Omental fat pad (tissue), 3 donors: ENCODE measurements at regions not wholly inside any gene's neighbourhood (a gene's known extent, or its start where the extent isn't known, plus 50 kb on each side); places are given as distances from the start of the nearest gene placed in this dataset.

ENCODE experiments used
- ATAC-seq: fragments of 150-250 bp; one replicate; pipeline ENCODE4 v1.9.1; 2016; ENCODE audit warnings: mild to moderate bottlenecking, moderate library complexity; ENCODE audit not compliant: low FRiP score
- DNase-seq: peaks from one replicate; pipeline ENCODE4 v3.0.0-alpha.2; 2019; ENCODE audit warnings: low spot score
- TF ChIP-seq, protein P1 (sequence below), 3 donors: fragments of 450-650 bp; IDR thresholded peaks; one replicate each; pipeline ENCODE4 v1.5.1; 2016 to 2017; ENCODE audit warnings: antibody characterized with exemption in 3 of 3, mild to moderate bottlenecking in 3 of 3, moderate library complexity in 2 of 3

DNA sequence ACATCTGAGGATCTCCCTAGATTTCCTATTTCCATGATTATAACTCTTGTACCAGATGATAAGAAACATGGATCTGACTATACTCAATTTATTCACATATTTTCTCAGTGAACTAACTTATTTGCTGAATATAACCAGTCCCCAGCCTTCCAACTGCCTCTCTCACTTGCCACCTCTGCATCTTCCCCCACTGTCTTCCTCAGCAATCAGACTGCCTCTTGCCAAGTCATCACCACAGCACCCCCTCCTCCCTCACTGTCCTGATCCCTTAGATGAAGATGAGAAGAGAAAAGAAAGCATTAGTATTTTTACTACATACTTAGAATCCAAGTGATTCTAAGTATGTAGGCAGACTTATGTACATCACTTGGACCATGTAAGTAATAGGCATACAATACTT is 71.9 kb downstream of the GTPBP8 start:
- DNase-seq (no peak), ATAC-seq (no peak)
- TF ChIP-seq, protein P1, sequence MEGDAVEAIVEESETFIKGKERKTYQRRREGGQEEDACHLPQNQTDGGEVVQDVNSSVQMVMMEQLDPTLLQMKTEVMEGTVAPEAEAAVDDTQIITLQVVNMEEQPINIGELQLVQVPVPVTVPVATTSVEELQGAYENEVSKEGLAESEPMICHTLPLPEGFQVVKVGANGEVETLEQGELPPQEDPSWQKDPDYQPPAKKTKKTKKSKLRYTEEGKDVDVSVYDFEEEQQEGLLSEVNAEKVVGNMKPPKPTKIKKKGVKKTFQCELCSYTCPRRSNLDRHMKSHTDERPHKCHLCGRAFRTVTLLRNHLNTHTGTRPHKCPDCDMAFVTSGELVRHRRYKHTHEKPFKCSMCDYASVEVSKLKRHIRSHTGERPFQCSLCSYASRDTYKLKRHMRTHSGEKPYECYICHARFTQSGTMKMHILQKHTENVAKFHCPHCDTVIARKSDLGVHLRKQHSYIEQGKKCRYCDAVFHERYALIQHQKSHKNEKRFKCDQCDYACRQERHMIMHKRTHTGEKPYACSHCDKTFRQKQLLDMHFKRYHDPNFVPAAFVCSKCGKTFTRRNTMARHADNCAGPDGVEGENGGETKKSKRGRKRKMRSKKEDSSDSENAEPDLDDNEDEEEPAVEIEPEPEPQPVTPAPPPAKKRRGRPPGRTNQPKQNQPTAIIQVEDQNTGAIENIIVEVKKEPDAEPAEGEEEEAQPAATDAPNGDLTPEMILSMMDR (IDR thresholded peaks at IDR 0.05): no peak

DNA sequence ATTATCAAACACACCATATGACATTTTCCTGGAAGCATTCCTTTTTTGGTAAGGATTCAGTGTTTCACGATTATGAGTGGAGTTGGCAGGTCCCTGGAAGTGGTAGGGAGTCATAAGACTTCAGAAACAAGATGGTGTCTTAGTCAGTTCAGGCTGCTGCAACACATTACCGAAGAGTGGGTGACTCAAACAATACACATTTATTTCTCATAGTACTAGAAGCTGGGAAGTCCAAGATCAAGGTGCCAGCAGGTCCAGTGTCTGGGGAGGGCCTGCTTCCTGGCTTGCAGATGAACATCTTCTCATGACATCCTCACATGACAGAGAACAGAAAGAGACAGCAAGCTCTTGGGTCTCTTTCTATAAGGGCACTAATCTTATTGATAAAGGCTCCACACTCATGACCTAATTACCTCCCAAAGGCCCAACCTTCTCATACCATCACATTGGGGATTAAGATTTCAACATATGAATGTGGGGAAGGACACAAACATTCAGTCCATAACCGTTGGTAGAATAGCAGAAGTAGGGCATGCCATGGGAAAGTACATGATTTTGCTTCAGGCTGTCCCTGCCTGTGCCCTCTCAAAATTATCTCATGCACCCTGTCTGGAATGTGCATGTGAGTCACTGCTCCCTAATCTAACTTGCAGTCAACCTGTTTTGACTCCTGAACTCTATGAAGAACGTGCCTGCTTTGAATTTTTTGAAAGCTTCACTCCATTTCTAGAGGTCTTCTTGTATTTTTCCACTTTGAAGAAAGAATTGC is 72.5 kb downstream of the GTPBP8 start:
- TF ChIP-seq, protein P1 (IDR thresholded peaks at IDR 0.05): no peak
- DNase-seq (no peak), ATAC-seq (no peak)

DNA sequence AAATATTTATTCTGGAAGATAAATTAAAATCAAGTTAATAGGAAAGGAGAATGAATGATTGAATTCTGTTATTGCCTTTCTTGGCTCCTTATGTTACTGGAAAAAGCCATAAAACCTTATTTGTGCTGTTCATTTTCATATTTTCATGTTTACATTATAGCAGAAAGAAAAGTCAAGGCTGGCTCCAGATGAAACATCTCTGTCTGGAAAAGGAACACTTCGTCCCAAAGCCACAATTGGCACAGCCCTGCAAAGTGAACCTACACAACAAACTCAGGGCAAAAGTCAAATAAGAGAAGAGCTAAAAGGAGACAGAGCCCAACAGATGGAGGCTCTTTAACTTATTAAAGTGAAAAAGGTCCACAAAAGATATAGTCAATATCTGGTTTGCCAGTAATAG is 73.4 kb downstream of the GTPBP8 start:
- DNase-seq: no peak
- ATAC-seq: no peak
- TF ChIP-seq, protein P1 (IDR thresholded peaks at IDR 0.05): no peak

DNA sequence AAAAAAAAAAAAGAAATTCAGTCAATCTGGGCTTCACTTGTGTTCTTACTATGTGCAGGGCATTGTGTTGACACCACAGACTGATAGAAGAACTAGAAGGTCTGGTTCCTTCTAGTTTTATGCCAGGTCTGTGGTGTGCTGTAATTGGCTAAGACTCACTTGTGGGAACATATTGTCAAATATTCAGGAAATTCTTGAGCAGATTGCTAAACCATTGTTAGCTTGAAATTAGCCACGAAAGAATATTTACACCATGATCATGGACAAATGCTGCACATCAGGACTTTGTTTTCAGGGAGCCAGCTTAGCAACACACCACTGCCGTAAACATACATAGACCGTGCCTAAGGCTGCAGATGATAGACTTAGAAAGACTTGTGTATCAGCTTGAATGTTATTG is 74.6 kb downstream of the GTPBP8 start:
- ATAC-seq (no peak), DNase-seq (no peak)
- TF ChIP-seq, protein P1 (IDR thresholded peaks at IDR 0.05): no peak

DNA sequence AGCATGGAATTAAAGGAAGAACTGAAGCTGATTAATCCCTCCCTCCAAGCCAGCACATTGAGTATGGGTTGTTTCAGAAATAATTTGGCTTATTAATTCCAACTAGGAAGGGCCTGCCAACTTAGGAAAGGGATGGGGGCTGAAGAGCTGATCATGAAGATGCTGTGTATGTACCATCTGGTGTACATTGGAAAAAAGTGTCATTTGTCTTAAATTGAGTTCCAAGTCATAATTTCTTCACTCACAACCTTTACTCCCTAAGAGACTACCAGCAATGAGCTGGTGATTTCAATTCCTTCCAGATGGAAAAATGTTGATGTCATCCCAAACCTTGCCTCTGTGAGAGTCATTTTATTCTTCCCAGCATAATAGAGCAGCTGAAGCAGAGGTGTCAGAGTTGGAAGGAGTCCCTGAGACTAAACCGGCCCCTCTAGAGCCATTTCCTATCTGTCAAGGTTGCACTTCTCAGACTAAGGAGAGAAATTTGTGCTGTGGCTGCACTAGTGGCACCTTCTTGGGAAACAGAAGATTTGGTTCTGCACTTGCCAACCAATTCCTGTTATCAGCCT is 79.4 kb downstream of the GTPBP8 start:
- DNase-seq (no peak), ATAC-seq (peak; percentile 19)
- TF ChIP-seq, protein P1 (IDR thresholded peaks at IDR 0.05): no peak

DNA sequence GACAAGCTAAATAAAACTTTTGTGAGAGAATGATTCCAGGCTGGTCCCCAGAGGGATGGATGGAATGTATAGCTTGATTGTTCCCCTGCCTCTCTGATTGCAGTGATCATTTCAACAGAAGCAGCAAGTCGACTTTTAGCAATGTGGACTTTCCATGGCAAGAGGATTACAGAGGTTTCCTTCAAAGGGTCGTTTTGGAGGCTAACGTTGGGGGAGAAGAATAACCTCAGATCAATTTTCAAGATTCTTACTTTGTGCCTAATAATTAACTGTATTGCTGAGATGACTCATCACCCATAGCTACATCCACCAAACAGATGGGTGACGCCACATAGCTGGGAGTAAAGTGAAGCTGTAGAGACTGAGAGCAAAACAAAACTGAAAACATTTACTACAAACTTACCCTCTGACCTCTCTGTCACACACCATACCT is 79.9 kb downstream of the GTPBP8 start:
- DNase-seq (no peak), ATAC-seq (no peak)
- TF ChIP-seq, protein P1 (IDR thresholded peaks at IDR 0.05): no peak

DNA sequence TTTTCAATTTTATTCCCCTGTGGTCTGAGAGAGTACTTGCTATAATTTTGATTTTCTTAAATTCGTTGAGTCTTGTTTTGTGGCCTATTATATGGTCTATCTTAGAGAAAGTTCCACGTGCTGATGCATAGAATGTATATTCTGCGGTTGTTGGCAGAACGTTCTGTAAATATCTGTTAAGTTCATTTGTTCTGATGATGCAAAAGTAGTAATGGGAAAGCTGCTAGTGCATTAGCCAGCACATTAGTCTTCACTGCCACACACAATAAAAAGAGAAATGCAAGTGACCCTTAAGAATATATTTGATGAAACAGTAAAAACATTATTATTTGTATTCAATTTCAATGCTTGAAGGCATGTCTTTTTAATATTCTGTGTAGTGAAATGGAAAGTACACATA is 84.8 kb downstream of the GTPBP8 start:
- no peak for ATAC-seq
- no peak for DNase-seq
- TF ChIP-seq, protein P1 (IDR thresholded peaks at IDR 0.05): no peak
